HG03139 (cell line): ENCODE measurements at regions not wholly inside any gene's neighbourhood (a gene's known extent, or its start where the extent isn't known, plus 50 kb on each side); places are given as distances from the start of the nearest gene placed in this dataset.

ENCODE experiments used
- ATAC-seq: cut with Tn5 transposase; IDR thresholded peaks from one replicate; pipeline ENCODE4 v1.9.1; 2021; ENCODE audit not compliant: unreplicated experiment

GRCh38 chr4:181234951-181235680 lies 1008.1 kb upstream of the TENM3 start:
- no peak for ATAC-seq

- ATAC-seq = no peak
These were observed 997.9 kb upstream of the TENM3 start for GRCh38 chr4:181245326-181245725.

DNA sequence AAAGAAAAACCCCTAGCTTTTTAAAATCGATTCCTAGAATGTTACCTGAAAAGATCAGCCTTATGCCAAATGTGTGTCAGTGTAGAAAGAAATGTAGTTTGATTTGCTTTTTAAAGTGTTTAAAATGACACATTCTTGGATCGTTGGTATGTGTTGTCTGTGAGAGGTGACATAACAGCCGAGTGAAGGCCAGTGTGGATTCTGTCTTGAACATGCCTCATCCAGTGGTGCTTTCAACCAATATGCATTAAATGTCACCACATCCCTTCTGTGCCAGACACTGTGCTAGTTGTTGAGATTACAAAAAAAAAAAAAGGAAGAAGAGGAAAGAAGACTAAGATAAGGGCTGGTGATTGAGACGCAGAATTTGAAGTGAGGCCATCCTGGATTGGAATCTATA lies 994.2 kb upstream of the TENM3 start:
- no peak for ATAC-seq

DNA sequence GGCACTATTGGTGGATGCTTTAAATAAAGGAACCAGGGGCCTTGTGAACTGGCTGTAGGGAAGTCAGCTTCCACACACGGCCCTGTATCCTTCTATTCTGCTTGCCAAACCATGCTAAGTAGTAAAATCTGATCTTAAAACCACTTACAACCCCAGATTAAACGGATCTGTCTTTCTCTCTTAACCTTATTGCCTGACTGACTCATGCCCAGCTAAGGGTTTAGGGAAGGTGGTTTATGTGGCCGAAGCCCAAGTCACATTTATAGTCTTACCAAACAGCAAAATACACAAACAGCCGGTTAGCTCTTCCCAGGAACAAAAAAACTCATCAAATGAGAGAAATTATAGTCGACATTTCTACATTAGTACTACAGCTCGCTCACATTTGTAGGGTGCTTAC lies 988.4 kb upstream of the TENM3 start:
- ATAC-seq = no peak

DNA sequence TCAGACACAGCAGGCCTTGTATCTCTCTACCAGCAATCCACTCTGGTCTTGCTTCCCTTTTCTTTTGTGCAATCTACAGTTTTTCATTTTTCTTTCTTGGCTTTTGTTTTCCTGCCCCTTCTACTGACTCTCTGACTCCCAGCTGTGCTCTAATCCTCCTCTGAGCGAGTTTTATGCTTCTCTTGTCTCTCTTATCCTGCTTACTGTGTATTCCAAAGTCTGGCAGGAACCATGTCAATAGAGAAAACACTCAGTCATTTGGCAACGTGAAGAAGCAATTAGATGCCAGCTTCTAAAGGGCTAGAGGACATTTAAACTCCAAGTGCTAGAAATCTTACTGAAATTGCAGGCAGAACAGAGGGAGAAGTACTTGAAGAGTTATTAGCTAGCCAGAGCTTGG lies 984.6 kb upstream of the TENM3 start:
- no peak for ATAC-seq

DNA sequence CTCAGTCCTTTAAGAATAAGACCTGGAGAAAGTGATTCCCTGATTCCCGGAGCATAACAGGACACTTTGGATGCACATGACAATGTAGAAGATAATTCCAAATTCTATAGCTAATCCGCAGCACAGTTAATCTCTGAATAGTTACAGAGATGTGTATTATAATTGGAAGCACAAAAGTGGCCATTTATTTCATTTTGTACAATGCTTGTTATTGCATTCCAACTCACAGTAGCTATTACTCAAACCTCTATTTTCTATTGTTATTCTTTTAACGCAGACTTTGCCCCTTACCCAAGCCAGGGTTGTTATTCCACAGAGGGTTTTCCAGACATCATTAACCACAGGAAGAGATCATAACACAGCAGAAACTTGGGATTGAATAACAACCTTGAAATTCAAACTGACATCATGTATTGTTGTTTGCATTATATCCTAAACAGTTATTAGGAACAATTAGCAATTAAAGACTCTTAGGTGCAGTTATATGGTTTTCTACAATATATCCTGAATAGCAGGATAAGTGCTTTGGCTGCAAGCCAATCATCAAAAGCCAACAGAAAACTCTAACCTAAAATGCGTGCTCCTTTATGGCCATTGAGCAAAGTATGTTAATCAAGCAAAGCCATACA lies 984.0 kb upstream of the TENM3 start:
- no peak for ATAC-seq

- ATAC-seq = no peak
These were observed 981.9 kb upstream of the TENM3 start for GRCh38 chr4:181261279-181261678.

DNA sequence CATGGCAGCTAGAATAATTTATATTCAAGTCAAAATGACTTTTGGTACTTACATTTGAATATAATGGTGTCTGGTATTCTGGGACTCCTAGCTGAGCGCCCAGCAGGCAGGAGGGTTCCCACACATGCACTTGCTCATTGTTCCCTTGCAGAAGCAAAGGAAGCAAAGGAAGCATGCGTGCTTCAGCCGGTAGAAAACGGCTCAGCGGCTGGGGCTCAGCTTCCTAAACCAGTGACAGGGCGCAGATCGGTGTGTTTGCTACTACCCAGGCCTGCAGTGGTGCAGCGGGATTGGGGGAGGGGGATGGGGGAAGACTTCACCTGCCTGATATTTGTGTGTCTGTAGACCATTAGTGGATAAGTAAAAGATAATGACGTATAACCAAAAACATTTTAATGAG lies 978.3 kb upstream of the TENM3 start:
- no peak for ATAC-seq

- ATAC-seq = no peak
These were observed 977.8 kb upstream of the TENM3 start for GRCh38 chr4:181265370-181265769.

- ATAC-seq = no peak
These were observed 972.0 kb upstream of the TENM3 start for GRCh38 chr4:181271116-181271640.

DNA sequence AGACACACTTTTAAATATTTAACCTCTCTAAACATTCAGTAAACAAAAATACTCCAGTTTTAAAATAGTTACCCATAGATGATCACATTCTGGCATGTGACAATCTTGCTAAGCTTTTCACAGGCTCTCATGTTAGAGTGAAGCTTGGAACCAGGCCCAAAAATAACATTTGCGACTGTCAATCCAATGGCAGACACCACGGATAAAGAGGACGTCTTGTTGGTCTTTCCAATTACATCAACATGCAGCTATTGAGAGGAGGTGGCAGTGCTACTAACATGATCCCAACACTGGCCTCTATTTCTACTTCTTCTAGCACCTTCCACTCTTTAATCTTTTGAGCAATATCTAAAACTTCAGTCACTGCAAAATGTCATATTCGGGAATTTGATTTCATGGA lies 970.8 kb upstream of the TENM3 start:
- ATAC-seq = no peak

GRCh38 chr4:181278941-181279340 lies 964.3 kb upstream of the TENM3 start:
- no peak for ATAC-seq

GRCh38 chr4:181281451-181281850 lies 961.8 kb upstream of the TENM3 start:
- ATAC-seq = no peak

DNA sequence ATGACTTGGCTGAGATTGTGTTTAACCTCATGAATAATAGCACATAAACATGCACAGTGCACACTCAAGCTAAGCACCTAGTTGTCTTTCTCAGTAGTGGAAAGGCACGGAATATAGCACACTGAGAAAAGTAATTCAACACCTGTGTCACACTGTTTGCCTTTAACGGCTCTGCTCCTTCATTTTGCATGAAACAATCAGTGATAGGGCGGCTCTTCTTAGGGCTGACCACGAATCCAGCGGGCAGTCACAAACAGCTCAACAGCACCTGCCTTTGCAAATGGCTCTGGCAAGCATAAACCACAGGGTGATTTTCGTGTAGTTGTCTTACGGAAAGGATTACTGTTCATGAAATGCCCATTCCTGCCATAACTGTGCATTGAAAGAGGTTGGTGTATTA lies 954.0 kb upstream of the TENM3 start:
- ATAC-seq = no peak

DNA sequence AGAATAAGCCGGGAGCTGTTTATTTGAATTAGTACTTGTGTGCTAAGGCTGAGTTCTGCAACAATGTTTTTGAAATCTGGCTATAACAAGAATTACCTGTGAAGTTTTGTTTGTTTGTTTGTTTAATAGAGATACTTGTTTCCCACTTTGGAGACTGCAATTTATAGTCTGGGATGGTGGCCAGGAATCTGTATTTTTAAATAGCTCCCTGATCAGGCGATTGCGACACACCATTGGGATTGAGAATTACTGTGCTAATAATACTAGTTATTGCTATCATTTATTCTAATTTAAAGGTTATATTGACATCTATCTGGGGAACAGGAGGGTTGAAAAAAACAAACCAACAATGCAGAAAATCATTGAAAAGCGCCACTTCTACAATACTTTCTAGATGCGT lies 951.6 kb upstream of the TENM3 start:
- ATAC-seq = no peak

GRCh38 chr4:181293014-181293413 lies 950.2 kb upstream of the TENM3 start:
- ATAC-seq = no peak

DNA sequence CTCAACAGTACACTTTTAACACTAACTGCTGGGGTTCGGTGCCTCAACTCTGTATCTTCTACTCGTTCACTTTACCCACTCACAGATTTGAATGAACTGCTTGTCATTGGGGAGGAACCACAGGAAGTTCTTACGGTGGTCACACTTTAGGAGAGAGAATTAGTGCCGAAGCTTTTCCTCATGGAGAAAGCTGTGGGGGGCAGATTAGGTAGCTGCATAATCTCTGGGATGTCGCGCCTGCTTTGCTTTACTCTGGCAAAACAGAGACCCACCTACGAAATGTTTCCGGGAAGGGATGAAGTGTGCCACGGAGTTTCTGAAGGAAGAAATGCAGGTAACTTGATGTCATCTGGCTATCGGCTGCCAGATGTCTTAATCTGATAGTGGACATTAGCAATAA lies 949.7 kb upstream of the TENM3 start:
- ATAC-seq = no peak

DNA sequence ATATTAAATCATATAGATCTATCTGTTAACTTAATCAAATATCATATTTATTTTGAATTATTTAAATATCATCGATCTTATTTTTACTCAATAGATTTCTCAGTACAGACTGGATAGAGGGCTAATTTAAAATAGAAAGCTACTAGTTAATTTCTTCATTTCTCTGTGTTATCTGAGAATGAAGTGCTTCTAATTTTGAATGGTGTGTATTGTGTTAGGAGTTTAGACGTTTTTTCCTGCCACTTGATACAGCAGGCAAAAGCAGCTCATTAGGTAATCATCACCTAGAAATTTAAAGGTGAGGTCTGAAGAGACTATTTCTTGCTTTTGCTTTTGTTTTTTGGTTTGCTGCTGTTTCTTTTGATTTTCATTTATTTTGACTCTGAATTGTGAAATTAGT lies 948.8 kb upstream of the TENM3 start:
- no peak for ATAC-seq

DNA sequence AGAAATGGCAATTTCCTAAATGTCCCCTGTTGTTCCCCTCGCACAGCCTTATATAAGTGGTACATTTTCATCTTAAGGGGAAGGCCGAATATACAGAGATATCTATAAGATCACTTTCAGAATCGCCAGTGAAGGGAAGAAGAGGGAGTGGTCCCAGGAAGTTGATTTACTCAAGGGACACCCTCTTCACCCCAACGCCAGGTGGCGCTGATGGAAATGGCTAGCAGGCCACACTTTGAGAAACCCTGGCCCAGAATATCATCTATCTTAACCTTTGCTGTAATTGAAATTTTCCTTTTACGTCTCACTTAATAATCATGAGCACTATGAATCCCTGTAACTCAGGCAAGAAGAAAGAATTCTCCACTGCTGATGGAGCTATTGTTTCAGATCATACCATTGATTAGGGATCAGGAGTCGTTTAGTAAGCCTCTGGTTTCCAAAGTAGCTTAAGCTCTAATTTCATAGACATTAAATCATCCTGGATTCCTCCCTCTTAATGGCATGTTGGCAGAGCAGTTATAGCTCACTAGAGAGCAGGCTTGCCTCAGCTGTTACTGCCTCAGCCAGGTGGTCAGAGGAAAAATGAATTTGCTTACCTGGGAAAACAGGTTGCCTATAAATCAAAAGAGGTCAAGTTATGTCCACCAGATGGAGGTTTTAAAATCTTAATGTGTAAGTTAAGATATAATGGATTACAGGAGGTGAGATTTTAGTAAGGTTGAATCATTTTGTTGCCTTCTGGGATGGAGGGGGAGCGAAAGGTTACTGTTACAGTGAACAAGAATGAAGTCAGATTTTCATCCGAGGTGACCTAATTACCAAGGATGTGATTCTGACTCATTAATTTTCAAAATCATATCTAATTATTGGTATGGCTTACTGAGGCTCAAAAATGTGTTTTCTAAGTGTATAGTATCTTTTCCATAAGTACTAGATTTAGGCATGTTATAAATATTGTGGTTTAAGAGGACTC lies 941.2 kb upstream of the TENM3 start:
- ATAC-seq = no peak

GRCh38 chr4:181307824-181308223 lies 935.4 kb upstream of the TENM3 start:
- no peak for ATAC-seq

DNA sequence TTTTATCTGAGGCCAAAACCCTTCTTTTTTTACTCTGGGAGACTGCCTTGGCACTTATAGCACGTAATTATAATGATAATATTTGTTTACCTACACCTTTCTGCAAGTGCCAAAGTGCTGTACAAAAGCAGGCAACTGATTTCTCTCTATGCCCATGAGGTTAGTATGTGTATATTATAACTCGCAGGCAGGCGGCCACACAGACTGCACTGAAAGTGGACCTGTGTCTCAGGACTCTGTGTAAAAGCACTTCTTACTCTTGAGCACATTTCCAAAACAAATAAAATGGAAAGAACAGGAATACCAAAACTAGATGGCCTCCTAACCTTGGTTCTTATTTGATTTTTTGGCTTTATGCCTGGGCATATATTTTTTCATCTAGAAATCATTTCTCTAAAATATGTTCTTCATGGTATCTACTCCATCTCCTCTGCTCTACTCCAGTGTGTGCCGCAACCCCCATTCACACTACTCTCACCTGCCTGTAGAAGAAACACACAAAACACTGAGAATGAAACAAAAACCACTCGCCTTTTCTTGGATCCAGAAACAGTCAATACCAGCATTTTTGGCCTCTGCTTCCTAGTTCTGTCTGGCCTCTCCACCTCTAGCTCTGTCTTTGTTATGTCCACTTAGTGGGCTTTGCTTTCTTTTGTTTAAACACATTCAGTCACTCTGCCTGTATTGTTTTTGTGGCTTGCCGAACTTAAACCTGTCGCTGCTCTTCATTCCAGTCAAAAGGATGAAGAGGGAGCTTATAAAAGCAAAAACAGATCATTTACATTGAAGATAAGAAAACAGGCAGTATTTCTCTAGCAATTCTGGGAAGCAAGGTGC lies 934.5 kb upstream of the TENM3 start:
- no peak for ATAC-seq
